ENCODE measurements at regions not wholly inside any gene's neighbourhood (a gene's known extent, or its start where the extent isn't known, plus 50 kb on each side); places are given as distances from the start of the nearest gene placed in this dataset.

- no peaks in the 10 kb centered on the region for H3K4me1 ChIP-seq (ENCODE audit: insufficient read depth, low read length, poor library complexity, severe bottlenecking)
- no peaks in the 10 kb centered on the region for H3K9me3 ChIP-seq (ENCODE audit: insufficient read depth, low read depth, low read length)
- H3K36me3 ChIP-seq (ENCODE audit: insufficient read depth, low read length) = no peaks in the 10 kb centered on the region
- no peak overlapping the region for H3K4me2 ChIP-seq (ENCODE audit: low read depth, low read length, poor library complexity, severe bottlenecking)
- no peak overlapping the region for H2AFZ ChIP-seq (ENCODE audit: low read length)
- H3K27me3 ChIP-seq (ENCODE audit: insufficient read depth, low read length, poor library complexity, severe bottlenecking) = no peaks in the 10 kb centered on the region
- H3K9ac ChIP-seq (ENCODE audit: low read depth, low read length, poor library complexity, severe bottlenecking) = no peak overlapping the region
- H3K4me3 ChIP-seq (ENCODE audit: low read length, poor library complexity, severe bottlenecking) = no peak overlapping the region
- no peaks in the 10 kb centered on the region for H3F3A ChIP-seq (ENCODE audit: low read depth)
- H3K9me2 ChIP-seq (replicated peaks; ENCODE audit: low read depth, low read length) = no peaks in the 10 kb centered on the region
- no peaks in the 10 kb centered on the region for H3K79me2 ChIP-seq (ENCODE audit: insufficient read depth, low read length)
- TF ChIP-seq EZH2phosphoT487 (IDR thresholded peaks at IDR 0.05; ENCODE audit: borderline replicate concordance) = no peak
- no peak for TF ChIP-seq CTCF (conservative IDR thresholded peaks at IDR 0.05; ENCODE audit: low read length)
- H4K20me1 ChIP-seq (ENCODE audit: insufficient read depth, low read length, poor library complexity, severe bottlenecking) = no peaks in the 10 kb centered on the region
Measured at GRCh38 chr9:106689089-106689488, 173.9 kb upstream of the ZNF462 start.

GRCh38 chr9:106691627-106692026 lies 171.3 kb upstream of the ZNF462 start:
- Histone ChIP-seq H3F3A (ENCODE audit: low read depth) (no peaks in the 10 kb centered on the region), H3K9me2 (replicated peaks; ENCODE audit: low read depth, low read length) (no peaks in the 10 kb centered on the region), H3K9me3 (ENCODE audit: insufficient read depth, low read depth, low read length) (no peaks in the 10 kb centered on the region), H3K36me3 (ENCODE audit: insufficient read depth, low read length) (no peaks in the 10 kb centered on the region), H2AFZ (ENCODE audit: low read length) (no peak overlapping the region), H3K4me2 (ENCODE audit: low read depth, low read length, poor library complexity, severe bottlenecking) (no peak overlapping the region), H3K27me3 (ENCODE audit: insufficient read depth, low read length, poor library complexity, severe bottlenecking) (no peaks in the 10 kb centered on the region), H3K4me3 (ENCODE audit: low read length, poor library complexity, severe bottlenecking) (no peak overlapping the region), H3K79me2 (ENCODE audit: insufficient read depth, low read length) (no peaks in the 10 kb centered on the region), H3K4me1 (ENCODE audit: insufficient read depth, low read length, poor library complexity, severe bottlenecking) (no peaks in the 10 kb centered on the region), H3K9ac (ENCODE audit: low read depth, low read length, poor library complexity, severe bottlenecking) (no peak overlapping the region), H4K20me1 (ENCODE audit: insufficient read depth, low read length, poor library complexity, severe bottlenecking) (no peaks in the 10 kb centered on the region)
- TF ChIP-seq EZH2phosphoT487 (IDR thresholded peaks at IDR 0.05; ENCODE audit: borderline replicate concordance) = no peak
- TF ChIP-seq CTCF (conservative IDR thresholded peaks at IDR 0.05; ENCODE audit: low read length) = no peak

GRCh38 chr9:106693558-106693957 lies 169.4 kb upstream of the ZNF462 start:
- no peaks in the 10 kb centered on the region for H3K27me3 ChIP-seq (ENCODE audit: insufficient read depth, low read length, poor library complexity, severe bottlenecking)
- H3K9me3 ChIP-seq (ENCODE audit: insufficient read depth, low read depth, low read length) = no peaks in the 10 kb centered on the region
- no peak overlapping the region for H3K4me3 ChIP-seq (ENCODE audit: low read length, poor library complexity, severe bottlenecking)
- H3K4me1 ChIP-seq (ENCODE audit: insufficient read depth, low read length, poor library complexity, severe bottlenecking) = no peaks in the 10 kb centered on the region
- H2AFZ ChIP-seq (ENCODE audit: low read length) = no peak overlapping the region
- no peak for TF ChIP-seq CTCF (conservative IDR thresholded peaks at IDR 0.05; ENCODE audit: low read length)
- TF ChIP-seq EZH2phosphoT487 (IDR thresholded peaks at IDR 0.05; ENCODE audit: borderline replicate concordance) = no peak
- H3K36me3 ChIP-seq (ENCODE audit: insufficient read depth, low read length) = no peaks in the 10 kb centered on the region
- H3K79me2 ChIP-seq (ENCODE audit: insufficient read depth, low read length) = no peaks in the 10 kb centered on the region
- H3K9ac ChIP-seq (ENCODE audit: low read depth, low read length, poor library complexity, severe bottlenecking) = no peak overlapping the region
- no peaks in the 10 kb centered on the region for H4K20me1 ChIP-seq (ENCODE audit: insufficient read depth, low read length, poor library complexity, severe bottlenecking)
- no peaks in the 10 kb centered on the region for H3F3A ChIP-seq (ENCODE audit: low read depth)
- H3K4me2 ChIP-seq (ENCODE audit: low read depth, low read length, poor library complexity, severe bottlenecking) = no peak overlapping the region
- H3K9me2 ChIP-seq (replicated peaks; ENCODE audit: low read depth, low read length) = no peaks in the 10 kb centered on the region

Data from Loucy (cell line).